AG04450 (cell line): ENCODE measurements at regions not wholly inside any gene's neighbourhood (a gene's known extent, or its start where the extent isn't known, plus 50 kb on each side); places are given as distances from the start of the nearest gene placed in this dataset.

Experiments used
- CTCF ChIA-PET: fragments of 300-600, 350-600 bp; formaldehyde crosslinking; extraction: SDS; loops from one replicate; lab custom pipeline; 2022; ENCODE audit warnings: antibody characterized with exemption, inconsistent platforms; lab: Charles Lee
- POLR2A ChIA-PET: fragments of 350-600 bp; formaldehyde crosslinking; extraction: SDS; loops from one replicate; lab custom pipeline; 2021; ENCODE audit warnings: antibody characterized with exemption, inconsistent platforms; lab: Yijun Ruan, JAX
- DNase-seq: peaks from one replicate; pipeline ENCODE4 v3.0.0-alpha.2; 2011; ENCODE audit warnings: low read depth, low spot score
- H3K27ac ChIP-seq: one replicate; pipeline ENCODE4 v1.5.1; 2012; ENCODE audit warnings: low read depth, low read length, control low read depth
- H3K27me3 ChIP-seq: one replicate; pipeline ENCODE4 v1.6.0; 2012; ENCODE audit warnings: low read length; ENCODE audit not compliant: control insufficient read depth, insufficient read depth
- H3K4me3 ChIP-seq: 2 replicates; pipeline ENCODE4 v1.5.1; 2011; ENCODE audit warnings: mild to moderate bottlenecking, low read depth, low read length, control low read depth
- H3K9me3 ChIP-seq: 2 replicates; pipeline ENCODE4 v1.5.1; 2012; ENCODE audit warnings: low read length; ENCODE audit not compliant: control insufficient read depth, insufficient read depth
- TF ChIP-seq, protein P1 (sequence below): IDR thresholded peaks from 2 replicates; pipeline ENCODE4 v1.5.1; 2011; ENCODE audit warnings: low read depth, low read length, control low read depth, inconsistent platforms

DNA sequence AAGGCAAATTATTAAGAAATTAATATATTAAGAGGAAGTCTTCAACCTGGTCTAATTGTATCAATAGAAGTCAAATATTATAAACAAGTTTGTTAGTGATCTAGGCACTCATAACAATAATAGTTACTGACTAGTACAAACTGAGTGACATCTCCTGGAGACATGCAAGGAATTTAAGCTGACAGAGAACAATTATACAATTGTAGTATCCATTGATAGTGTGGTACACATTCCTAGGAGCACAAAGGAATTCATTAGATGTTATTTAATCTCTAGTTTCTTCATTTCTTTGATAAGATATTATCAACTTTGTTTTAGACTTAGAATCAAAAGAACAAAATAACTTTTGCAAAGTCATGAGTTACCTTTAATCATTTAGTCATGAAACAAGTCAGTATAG is 1048.6 kb downstream of the PCDH7 start:
- CTCF ChIA-PET: no interaction called here

GRCh38 chr4:31783311-31783710 is 1063.1 kb downstream of the PCDH7 start:
- no peak overlapping the region for H3K4me3 ChIP-seq
- no peak for DNase-seq
- CTCF ChIA-PET: no interaction called here
- POLR2A ChIA-PET: no interaction called here
- H3K27ac ChIP-seq: no peak overlapping the region
- H3K27me3 ChIP-seq: no peaks in the 10 kb centered on the region
- H3K9me3 ChIP-seq: no peaks in the 10 kb centered on the region
- TF ChIP-seq, protein P1, sequence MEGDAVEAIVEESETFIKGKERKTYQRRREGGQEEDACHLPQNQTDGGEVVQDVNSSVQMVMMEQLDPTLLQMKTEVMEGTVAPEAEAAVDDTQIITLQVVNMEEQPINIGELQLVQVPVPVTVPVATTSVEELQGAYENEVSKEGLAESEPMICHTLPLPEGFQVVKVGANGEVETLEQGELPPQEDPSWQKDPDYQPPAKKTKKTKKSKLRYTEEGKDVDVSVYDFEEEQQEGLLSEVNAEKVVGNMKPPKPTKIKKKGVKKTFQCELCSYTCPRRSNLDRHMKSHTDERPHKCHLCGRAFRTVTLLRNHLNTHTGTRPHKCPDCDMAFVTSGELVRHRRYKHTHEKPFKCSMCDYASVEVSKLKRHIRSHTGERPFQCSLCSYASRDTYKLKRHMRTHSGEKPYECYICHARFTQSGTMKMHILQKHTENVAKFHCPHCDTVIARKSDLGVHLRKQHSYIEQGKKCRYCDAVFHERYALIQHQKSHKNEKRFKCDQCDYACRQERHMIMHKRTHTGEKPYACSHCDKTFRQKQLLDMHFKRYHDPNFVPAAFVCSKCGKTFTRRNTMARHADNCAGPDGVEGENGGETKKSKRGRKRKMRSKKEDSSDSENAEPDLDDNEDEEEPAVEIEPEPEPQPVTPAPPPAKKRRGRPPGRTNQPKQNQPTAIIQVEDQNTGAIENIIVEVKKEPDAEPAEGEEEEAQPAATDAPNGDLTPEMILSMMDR: no peak

More for the DNA sequence above, 1048.6 kb downstream of the PCDH7 start:
- Histone ChIP-seq H3K4me3 (no peak overlapping the region), H3K27ac (no peak overlapping the region), H3K27me3 (no peaks in the 10 kb centered on the region), H3K9me3 (no peaks in the 10 kb centered on the region)
- DNase-seq: no peak
- POLR2A ChIA-PET: no interaction called here
- TF ChIP-seq, protein P1: no peak

GRCh38 chr4:31784558-31784957 is 1064.4 kb downstream of the PCDH7 start:
- no peak for DNase-seq
- no peak overlapping the region for H3K4me3 ChIP-seq
- TF ChIP-seq, protein P1: no peak
- H3K9me3 ChIP-seq: no peaks in the 10 kb centered on the region
- ChIA-PET POLR2A (no interaction called here), CTCF (no interaction called here)
- H3K27me3 ChIP-seq: no peaks in the 10 kb centered on the region
- no peak overlapping the region for H3K27ac ChIP-seq

- TF ChIP-seq, protein P1: no peak
- CTCF ChIA-PET: no interaction called here
- no peak for DNase-seq
Measured at GRCh38 chr4:31787701-31788100, 1067.5 kb downstream of the PCDH7 start.

GRCh38 chr4:31788676-31789075 is 1068.5 kb downstream of the PCDH7 start:
- CTCF ChIA-PET: no interaction called here
- Histone ChIP-seq H3K27me3 (no peaks in the 10 kb centered on the region), H3K27ac (no peak overlapping the region), H3K9me3 (no peaks in the 10 kb centered on the region), H3K4me3 (no peak overlapping the region)
- TF ChIP-seq, protein P1: no peak
- no peak for DNase-seq
- POLR2A ChIA-PET: no interaction called here

More at GRCh38 chr4:31787701-31788100, 1067.5 kb downstream of the PCDH7 start:
- no peaks in the 10 kb centered on the region for H3K9me3 ChIP-seq
- no peaks in the 10 kb centered on the region for H3K27me3 ChIP-seq
- no peak overlapping the region for H3K4me3 ChIP-seq
- no peak overlapping the region for H3K27ac ChIP-seq
- POLR2A ChIA-PET: no interaction called here
